ELR (cell line): ENCODE measurements at regions not wholly inside any gene's neighbourhood (a gene's known extent, or its start where the extent isn't known, plus 50 kb on each side); places are given as distances from the start of the nearest gene placed in this dataset.
A peak's percentile ranks its signal among the peaks of the same experiment; 100 is the strongest.
"Not testable (repeated sequence)": the region's sequence is repeated elsewhere in the genome, so short reads cannot be mapped to it uniquely, and the experiment has no call there.

Experiments used
- DNase-seq: peaks from one replicate; pipeline ENCODE4 v3.0.0-alpha.2; 2015; ENCODE audit warnings: low read depth

DNA sequence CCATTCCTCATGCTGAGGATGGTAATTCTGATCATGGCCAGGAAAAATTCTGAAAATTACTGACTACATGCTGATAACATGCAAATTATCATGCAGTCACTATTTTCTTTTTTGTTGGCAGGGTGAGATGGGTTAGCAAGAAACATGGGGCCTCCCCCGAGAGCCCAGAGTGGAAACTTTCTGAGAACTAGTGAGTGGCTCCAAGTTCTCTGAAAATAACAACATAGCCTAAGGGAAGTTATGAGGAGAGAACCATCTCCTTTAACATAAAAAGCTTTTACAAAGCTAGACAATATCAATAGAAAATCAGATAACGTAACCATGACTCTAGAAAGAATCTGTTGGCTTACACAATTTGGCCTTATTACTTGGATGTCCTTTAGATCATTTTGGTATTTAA, 254.2 kb downstream of the PLOD2 start:
- DNase-seq, result no peak

DNA sequence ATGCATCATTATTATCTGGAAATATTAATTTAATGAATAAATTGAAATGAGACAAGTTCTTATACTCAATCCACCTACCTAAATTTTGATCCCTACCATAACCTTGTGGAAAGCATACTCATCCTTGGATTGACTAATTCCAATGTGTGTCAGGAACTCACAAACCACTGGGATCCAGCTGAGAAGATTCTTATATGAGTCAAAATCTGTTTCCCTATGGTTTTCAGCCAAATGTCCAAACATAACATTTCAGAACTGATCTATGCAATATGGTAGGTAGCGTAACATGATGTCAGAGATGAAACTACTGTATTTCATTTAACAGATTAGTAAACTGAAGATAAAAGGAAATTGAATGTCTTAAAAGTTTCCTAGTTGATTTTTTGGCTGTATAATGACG, 250.0 kb downstream of the PLOD2 start:
- peak; percentile 2 for DNase-seq

DNA sequence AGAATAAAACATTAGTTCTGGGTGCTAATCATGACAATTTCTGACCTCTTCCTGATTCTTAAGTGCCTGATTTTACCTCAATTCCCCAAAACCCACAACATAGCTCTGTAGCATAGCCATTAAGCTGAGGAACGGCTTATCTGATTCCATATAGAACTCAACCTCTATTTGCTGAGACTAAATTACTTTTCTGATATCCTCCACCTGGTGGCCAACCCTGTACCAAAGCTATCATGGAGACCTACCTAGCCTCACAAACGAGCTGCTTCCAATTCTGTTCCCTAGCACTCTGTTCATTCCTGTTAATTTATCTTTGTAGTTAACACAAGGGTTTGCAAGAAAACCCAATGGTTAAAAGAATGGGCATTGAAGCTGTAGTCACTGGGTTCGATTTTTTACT, 245.2 kb downstream of the PLOD2 start:
- DNase-seq, result peak; percentile 3

DNA sequence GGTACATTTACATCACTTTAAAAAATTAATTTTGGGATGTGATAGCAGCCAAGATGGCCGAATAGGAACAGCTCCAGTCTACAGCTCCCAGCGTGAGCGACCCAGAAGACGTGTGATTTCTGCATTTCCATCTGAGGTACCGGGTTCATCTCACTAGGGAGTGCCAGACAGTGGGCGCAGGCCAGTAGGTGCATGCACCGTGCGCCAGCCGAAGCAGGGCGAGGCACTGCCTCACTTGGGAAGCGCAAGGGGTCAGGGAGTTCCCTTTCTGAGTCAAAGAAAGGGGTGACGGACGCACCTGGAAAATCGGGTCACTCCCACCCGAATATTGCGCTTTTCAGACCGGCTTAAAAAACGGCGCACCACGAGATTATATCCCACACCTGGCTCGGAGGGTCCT, 233.2 kb downstream of the PLOD2 start:
- not testable (repeated sequence) for DNase-seq

DNA sequence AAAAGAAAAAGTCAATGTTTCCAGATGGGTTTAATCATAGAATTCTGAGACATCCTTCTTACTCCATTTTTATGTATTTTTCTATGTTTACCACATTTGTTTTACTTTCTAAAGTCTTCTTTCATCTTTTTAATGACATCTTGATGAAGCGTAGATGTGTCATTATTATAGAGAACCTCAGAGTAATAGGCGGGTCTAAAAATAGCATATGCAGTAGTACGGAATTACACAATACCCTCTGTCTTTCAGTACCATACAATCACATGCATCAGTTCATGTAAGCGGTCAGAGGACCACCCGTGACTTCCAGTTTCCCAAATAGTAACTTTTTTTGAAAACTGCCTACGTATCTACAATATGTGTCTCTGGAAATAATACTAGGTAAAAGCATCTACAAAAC, 224.0 kb downstream of the PLOD2 start:
- peak; percentile 46 for DNase-seq

DNA sequence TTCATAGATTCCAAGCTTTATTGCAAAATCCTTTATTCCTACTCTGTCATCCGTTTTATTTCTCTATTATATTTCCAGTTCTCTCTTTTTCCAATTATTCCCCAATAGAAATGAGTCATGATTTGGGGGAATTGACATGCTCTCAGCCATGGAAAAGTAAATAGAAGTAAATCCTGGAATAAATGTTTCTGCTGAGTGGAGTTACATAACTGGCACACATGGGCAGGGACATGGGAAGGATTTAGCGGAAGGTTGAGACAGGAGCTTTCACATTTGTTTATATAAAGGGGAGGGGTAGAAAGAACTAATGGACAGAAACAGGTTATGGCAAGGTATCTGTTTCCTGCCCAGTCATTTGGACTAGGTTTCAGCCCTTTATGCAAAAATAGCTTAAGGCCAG, 221.6 kb downstream of the PLOD2 start:
- DNase-seq, result no peak

DNA sequence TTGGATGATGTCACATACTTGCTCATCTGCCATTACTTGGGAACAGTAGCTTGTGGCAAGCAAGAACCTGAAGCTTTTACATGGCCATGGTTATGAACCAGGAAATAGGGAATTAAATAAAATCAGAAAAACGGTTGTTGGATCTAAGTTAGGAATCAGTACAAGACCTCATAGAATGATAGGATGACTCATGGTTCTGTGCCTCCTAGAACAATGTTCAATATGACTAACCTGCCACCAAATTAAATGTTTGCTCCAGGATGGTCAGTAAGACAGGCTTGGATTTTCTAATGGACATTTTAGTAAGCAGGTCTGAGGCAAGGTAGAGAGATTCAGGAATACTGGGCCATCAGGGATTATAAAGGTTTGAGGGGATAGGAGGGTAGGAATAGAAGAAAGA, 218.9 kb downstream of the PLOD2 start:
- DNase-seq, result peak; percentile 37

DNA sequence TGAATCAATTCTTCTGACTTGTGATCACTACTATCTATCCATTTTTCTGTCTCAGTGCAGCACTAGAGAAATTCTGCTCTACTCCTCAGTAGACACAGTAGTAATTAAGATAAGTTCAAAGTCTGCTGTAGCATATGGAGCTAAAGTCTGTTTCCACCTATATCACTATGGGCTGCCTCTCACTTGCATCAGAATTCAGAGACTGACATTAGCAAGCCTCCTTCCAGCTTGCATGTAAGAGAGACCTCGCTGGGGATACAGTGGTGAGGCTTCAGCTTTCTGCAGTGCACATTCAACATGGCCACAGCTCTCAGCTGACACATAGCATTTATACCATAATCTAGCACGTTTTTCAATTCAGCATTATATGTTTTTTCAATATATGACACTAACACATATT, 217.0 kb downstream of the PLOD2 start:
- DNase-seq, result no peak

DNA sequence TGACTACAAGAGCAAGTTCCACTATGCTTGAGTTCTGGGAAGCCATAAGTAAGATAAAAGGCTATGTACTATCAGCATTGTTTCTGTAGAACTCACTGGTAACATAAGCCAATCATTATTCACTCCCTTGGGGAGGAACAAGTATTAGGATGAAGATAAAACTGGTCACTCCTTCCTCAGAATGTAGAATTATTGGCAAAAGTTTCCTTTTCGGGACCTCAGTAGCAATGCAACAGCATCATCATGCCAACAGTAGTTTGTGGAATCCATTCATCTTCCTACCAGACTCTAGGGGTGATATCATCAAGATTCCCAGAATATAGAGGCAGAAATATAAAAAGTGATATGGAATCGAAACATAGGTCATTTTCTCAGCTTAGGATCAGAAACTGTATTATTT, 209.5 kb downstream of the PLOD2 start:
- no peak for DNase-seq

DNA sequence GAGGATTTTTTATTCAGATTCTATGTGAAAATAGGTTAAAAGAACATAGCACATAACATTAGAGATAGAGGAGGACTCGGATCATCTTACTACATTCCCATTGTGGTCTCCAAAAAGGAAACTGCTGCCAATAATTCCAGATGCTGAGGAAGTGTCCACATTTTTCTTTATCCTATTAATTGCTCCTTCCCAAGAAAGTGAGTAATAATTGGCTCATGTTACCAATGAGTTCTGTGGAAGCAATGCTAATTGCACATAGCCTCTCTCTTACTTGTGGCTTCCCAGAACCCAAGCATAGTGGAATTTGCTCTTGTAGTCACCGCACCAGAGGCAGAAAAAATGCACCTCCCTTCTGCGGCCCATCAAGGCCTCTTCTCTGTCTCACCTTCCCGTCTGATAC, 208.4 kb downstream of the PLOD2 start:
- peak; percentile 75 for DNase-seq

DNA sequence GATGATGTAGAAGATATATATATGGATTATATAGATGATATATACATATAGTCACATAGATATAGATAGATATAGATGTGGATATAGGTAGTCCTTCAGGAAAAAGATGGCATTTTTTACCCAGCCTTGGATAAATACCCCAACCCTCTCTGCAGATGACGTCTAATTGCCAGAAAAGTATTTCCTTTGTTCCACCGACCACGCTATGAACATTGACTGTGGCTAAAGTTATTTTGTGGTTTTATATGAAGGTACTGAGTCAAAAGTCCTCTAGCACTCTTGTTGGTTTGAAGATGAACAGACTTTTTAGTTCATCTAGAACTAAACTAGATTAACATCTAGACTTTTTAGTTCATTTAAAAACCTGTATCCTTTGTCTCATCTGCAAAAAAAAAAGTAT, 207.7 kb downstream of the PLOD2 start:
- peak; percentile 50 for DNase-seq

DNA sequence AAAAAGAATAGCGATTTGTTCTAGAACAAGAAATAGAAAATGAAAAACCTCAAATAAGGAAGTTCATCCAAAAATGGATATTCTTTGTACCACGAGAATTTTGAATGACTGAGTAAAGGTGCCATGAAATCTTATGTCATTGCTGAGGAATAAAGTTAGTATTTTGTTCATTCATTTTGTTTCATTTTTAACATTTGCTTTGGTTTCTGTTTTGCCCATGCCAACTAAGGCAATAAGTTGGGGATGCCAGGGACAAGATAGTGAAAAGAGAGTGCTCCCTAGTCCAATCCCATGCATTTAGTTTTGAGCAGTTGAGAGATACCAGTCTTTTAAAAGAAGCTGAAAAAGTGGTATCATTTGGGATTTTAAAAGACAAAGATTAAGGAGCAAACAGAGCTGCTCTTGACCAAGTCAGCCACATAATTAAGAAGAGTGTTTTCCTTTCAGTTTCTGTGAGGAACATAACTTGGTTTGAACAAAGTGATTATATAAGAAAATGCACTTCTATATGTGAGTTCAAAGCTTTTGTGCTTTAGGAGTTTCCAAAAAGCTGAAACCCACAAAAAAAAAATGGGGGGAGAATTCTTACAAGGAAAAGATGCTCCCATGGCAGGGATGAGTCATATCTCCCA, 201.4 kb downstream of the PLOD2 start:
- DNase-seq, result no peak

DNA sequence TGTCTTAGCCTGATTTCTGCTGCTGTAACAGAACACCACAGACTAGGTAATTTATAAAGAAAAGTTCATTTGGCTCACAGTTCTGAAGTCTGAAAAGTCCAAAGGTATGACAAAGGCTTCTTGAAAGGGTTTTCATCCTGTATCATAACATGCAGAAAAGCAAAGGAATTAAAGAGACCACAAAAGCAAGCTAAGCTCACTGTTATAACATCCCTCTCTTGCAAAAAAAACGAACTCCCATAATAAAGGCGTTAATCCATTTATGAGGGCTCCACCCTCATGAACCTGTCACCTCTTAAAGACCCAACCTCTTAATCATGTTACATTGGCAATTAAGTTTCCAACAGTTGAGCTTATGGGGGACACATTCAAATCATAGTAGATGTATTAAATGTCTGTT, 197.9 kb downstream of the PLOD2 start:
- DNase-seq, result no peak

DNA sequence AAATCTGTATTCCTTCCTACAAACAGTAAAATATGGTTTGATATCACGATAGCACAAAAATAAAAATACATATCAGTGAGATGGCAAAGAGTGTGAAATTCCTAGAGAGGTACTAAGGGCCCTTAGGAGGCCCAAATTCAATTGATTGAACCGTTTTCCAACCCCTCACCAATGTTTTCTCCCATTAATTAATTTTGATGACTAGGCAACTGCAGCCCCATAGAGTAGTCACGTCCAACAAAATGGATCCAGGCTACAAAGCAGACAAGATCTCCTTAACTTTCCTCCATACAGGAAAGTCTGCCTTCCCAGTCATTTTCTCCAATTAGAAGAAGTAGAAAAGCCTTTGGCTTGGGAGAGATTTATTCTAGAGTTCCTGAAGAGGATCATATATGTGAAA, 193.9 kb downstream of the PLOD2 start:
- DNase-seq, result no peak

DNA sequence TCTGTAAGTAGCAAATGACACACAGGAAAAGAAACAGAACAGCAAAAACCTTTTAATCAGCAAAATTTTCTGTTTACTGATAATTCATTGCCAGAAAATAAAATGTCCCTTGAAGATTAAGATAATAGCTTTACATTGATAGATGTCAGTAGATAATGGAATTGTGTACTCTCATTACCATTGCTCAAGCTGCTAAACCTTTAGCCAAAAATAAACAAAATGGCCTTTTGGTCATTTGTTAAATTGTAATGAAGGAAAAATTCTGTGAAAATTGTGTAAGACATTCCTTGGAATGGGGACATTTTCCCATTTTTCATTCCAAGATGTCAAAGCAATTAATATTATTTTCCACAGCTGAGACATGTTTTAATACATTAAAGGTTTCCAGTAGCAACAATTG, 189.8 kb downstream of the PLOD2 start:
- no peak for DNase-seq

DNA sequence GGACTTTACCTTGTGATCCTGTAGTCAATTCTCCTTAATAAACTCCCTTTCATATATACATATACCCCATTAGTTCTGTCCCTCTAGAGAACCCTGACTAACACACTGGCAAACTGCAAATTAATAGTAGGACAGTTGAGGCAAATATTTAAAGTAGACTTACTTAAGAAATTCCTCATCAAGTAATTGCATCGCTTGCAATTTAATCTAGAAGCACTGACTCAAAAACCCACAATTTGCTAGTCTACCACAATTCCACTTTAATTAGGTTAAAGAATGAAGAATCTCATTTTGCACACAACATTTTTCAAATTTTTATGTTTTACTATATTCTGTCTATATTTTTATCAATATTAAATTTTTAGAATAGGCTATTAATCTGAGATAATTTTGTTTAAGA, 188.1 kb downstream of the PLOD2 start:
- DNase-seq, result no peak

DNA sequence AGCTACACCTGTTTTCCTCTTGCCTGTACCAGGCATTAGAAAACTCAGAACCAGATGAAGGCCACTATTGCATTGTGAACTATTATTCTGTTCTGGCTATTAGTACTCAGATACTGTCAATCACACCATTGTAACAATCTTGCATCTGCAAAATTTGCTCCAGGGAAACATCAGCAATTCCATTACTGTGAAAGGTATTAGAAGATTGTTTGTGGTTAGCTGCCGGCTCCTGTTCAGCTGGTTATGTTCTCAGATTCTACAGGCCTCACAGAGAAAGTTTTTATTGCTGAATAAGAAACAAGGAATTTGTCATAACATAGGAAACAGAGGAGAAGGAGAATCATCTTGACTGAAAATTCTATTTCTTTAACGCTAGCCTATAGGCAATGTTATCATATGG, 179.9 kb downstream of the PLOD2 start:
- no peak for DNase-seq

DNA sequence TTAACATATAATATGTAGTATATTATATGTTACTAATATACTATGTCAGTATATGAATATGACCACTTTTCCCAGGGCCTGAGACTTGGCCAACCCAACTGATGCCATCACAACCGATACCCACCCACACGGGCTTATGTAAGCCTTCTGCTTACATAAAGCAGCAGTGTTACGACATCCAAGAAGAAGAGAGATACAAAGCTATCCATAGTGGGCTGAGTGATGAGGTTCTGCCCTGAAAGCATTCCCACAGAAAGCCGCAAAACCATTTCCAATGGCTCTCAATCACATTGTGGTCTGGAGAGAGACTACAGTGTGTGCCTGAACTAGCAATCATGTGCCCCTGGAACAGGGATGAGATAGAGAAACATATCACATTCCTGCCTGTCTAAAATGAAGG, 177.9 kb downstream of the PLOD2 start:
- no peak for DNase-seq
